SK-N-SH treated with all-trans-retinoic acid at 6 μM for 48 hours (cell line): ENCODE measurements at regions not wholly inside any gene's neighbourhood (a gene's known extent, or its start where the extent isn't known, plus 50 kb on each side); places are given as distances from the start of the nearest gene placed in this dataset.

ENCODE experiments used
- ATAC-seq: fragments of 200-7000 bp; cut with Tn5 transposase; 3 replicates; pipeline ENCODE4 v1.9.1; 2020; ENCODE audit warnings: mild to moderate bottlenecking, moderate library complexity
- ARNTL ChIP-seq: fragments of 450-650 bp; formaldehyde crosslinking; IDR thresholded peaks from 2 replicates; pipeline ENCODE4 v1.5.0; 2020; ENCODE audit warnings: low read depth, mild to moderate bottlenecking, moderate library complexity, borderline replicate concordance
- BACH2 ChIP-seq: fragments of 250-450 bp; sonication (Bioruptor Pico); IDR thresholded peaks from 2 replicates; pipeline ENCODE4 v1.9.0; 2021; ENCODE audit warnings: mild to moderate bottlenecking, borderline replicate concordance
- CSDC2 ChIP-seq: fragments of 250-450 bp; sonication (Bioruptor Pico); IDR thresholded peaks from 2 replicates; pipeline ENCODE4 v1.5.0; 2020; ENCODE audit warnings: mild to moderate bottlenecking, moderate library complexity
- ESRRG ChIP-seq: fragments of 250-450 bp; sonication (Bioruptor Pico); IDR thresholded peaks from 2 replicates; pipeline ENCODE4 v1.6.1; 2021; ENCODE audit warnings: mild to moderate bottlenecking
- GLIS3 ChIP-seq: fragments of 250-450 bp; sonication (Bioruptor Pico); IDR thresholded peaks from 2 replicates; pipeline ENCODE4 v1.5.0; 2020; ENCODE audit warnings: mild to moderate bottlenecking, moderate library complexity
- ISL1 ChIP-seq: fragments of 250-450 bp; sonication (Bioruptor Pico); IDR thresholded peaks from 2 replicates; pipeline ENCODE4 v2.1.2; 2022; ENCODE audit warnings: mild to moderate bottlenecking, moderate library complexity
- OSR1 ChIP-seq: fragments of 250-450 bp; sonication (Bioruptor Pico); IDR thresholded peaks from 2 replicates; pipeline ENCODE4 v1.8.0; 2022; ENCODE audit warnings: moderate library complexity, mild to moderate bottlenecking, inconsistent platforms
- PPARA ChIP-seq: fragments of 250-450 bp; sonication (Bioruptor Pico); IDR thresholded peaks from 2 replicates; pipeline ENCODE4 v1.5.0; 2020; ENCODE audit warnings: mild to moderate bottlenecking, borderline replicate concordance
- RARB ChIP-seq: fragments of 250-450 bp; sonication (Bioruptor Pico); IDR thresholded peaks from 2 replicates; pipeline ENCODE4 v1.8.0; 2021; ENCODE audit warnings: mild to moderate bottlenecking, moderate library complexity
- SNAI2 ChIP-seq: fragments of 250-450 bp; sonication (Bioruptor Pico); IDR thresholded peaks from 2 replicates; pipeline ENCODE4 v1.5.0; 2020; ENCODE audit warnings: mild to moderate bottlenecking, moderate library complexity
- TOX ChIP-seq: fragments of 250-450 bp; sonication (Bioruptor Pico); IDR thresholded peaks from 2 replicates; pipeline ENCODE4 v1.8.0; 2021; ENCODE audit warnings: mild to moderate bottlenecking, moderate library complexity, borderline replicate concordance
- ZC3H10 ChIP-seq: fragments of 250-450 bp; sonication (Bioruptor Pico); IDR thresholded peaks from 2 replicates; pipeline ENCODE4 v1.5.1; 2021; ENCODE audit warnings: mild to moderate bottlenecking, moderate library complexity
- ZFP3 ChIP-seq: fragments of 250-450 bp; sonication (Bioruptor Pico); IDR thresholded peaks from 2 replicates; pipeline ENCODE4 v1.5.0; 2020; ENCODE audit warnings: mild to moderate bottlenecking, moderate library complexity
- ZFP30 ChIP-seq: fragments of 450-650 bp; formaldehyde crosslinking; IDR thresholded peaks from 2 replicates; pipeline ENCODE4 v1.5.0; 2022; ENCODE audit warnings: mild to moderate bottlenecking, moderate library complexity
- ZNF565 ChIP-seq: fragments of 450-650 bp; formaldehyde crosslinking; conservative IDR thresholded peaks from 2 replicates; pipeline ENCODE4 v1.5.0; 2020; ENCODE audit warnings: low read depth, mild to moderate bottlenecking, moderate library complexity
- ZNF70 ChIP-seq: fragments of 450-650 bp; formaldehyde crosslinking; IDR thresholded peaks from 2 replicates; pipeline ENCODE4 v1.5.0; 2020; ENCODE audit warnings: mild to moderate bottlenecking, moderate library complexity
- ZNF8 ChIP-seq: fragments of 450-650 bp; formaldehyde crosslinking; IDR thresholded peaks from 2 replicates; pipeline ENCODE4 v1.5.0; 2020; ENCODE audit warnings: mild to moderate bottlenecking, moderate library complexity
- TF ChIP-seq, protein P1 (sequence below): fragments of 250-450 bp; sonication (Bioruptor Pico); IDR thresholded peaks from 2 replicates; pipeline ENCODE4 v1.5.0; 2020; ENCODE audit warnings: mild to moderate bottlenecking, moderate library complexity
- TF ChIP-seq, protein P2 (sequence below): fragments of 250-450 bp; sonication (Bioruptor Pico); IDR thresholded peaks from 2 replicates; pipeline ENCODE4 v1.5.1; 2020; ENCODE audit warnings: low read depth, mild to moderate bottlenecking, moderate library complexity
- TF ChIP-seq, protein P3 (sequence below): fragments of 250-450 bp; sonication (Bioruptor Pico); IDR thresholded peaks from 2 replicates; pipeline ENCODE4 v1.5.1; 2021; ENCODE audit warnings: mild to moderate bottlenecking, moderate library complexity
- TF ChIP-seq, protein P4 (sequence below): fragments of 250-450 bp; sonication (Bioruptor Pico); IDR thresholded peaks from 2 replicates; pipeline ENCODE4 v1.8.0; 2020; ENCODE audit warnings: mild to moderate bottlenecking, moderate library complexity, borderline replicate concordance
- TF ChIP-seq, protein P5 (sequence below): fragments of 250-450 bp; sonication (Bioruptor Pico); IDR thresholded peaks from 2 replicates; pipeline ENCODE4 v1.8.0; 2021; ENCODE audit warnings: low read depth, mild to moderate bottlenecking, moderate library complexity, borderline replicate concordance

DNA sequence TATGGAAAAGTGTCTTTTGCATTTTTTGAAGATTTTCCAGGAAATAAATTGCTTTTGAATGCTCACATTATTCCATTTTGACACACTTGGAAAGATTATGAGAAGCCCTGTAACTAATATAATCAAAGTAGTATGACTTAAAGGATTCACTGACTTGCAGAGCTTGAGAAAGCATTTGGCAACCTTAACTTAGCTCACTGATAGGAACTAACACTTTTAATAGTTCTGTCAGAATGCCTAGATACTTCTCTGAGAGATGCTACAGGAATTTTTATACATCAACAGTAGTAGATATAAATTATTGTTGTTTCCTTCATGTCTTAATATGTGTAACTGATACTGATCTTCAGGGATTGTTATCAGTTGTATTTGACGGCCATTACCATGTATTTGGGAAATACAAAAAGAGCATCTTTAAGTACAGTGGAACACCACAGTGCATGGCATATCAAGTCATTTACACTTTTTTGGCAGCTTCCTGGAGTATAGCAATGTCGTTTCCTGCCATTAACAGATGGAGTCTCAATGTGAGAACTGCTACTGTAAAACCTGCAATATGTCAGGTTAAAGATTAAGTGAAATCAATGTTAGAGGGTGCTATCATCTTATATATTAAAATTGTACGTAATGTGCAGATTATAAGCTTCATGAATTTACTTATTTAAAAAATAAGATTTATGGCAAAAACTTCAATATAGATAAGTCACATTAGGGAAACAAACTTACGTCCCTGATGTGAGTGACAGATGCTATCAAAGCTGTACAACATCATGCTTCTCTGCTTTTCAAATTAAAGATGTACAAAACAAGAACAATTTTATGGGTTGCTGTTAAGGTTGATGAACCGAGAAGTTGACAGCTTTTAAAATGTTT lies 1159.8 kb upstream of the MIR17HG start:
- no peak for ATAC-seq
- TF ChIP-seq ZNF70 (no peak), ISL1 (CRISPR knock-in tag) (no peak), TOX (CRISPR knock-in tag) (no peak), ZFP3 (CRISPR knock-in tag) (no peak), SNAI2 (CRISPR knock-in tag) (no peak), ZC3H10 (CRISPR knock-in tag) (no peak), CSDC2 (no peak), ZNF8 (CRISPR knock-in tag) (no peak), RARB (no peak), ZFP30 (no peak), GLIS3 (CRISPR knock-in tag) (no peak), ZNF565 (no peak), ARNTL (CRISPR knock-in tag) (no peak), BACH2 (CRISPR knock-in tag) (no peak), ESRRG (CRISPR knock-in tag) (no peak)
- TF ChIP-seq, protein P1, sequence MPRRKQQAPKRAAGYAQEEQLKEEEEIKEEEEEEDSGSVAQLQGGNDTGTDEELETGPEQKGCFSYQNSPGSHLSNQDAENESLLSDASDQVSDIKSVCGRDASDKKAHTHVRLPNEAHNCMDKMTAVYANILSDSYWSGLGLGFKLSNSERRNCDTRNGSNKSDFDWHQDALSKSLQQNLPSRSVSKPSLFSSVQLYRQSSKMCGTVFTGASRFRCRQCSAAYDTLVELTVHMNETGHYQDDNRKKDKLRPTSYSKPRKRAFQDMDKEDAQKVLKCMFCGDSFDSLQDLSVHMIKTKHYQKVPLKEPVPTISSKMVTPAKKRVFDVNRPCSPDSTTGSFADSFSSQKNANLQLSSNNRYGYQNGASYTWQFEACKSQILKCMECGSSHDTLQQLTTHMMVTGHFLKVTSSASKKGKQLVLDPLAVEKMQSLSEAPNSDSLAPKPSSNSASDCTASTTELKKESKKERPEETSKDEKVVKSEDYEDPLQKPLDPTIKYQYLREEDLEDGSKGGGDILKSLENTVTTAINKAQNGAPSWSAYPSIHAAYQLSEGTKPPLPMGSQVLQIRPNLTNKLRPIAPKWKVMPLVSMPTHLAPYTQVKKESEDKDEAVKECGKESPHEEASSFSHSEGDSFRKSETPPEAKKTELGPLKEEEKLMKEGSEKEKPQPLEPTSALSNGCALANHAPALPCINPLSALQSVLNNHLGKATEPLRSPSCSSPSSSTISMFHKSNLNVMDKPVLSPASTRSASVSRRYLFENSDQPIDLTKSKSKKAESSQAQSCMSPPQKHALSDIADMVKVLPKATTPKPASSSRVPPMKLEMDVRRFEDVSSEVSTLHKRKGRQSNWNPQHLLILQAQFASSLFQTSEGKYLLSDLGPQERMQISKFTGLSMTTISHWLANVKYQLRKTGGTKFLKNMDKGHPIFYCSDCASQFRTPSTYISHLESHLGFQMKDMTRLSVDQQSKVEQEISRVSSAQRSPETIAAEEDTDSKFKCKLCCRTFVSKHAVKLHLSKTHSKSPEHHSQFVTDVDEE (CRISPR knock-in tag) = no peak
- TF ChIP-seq, protein P2, sequence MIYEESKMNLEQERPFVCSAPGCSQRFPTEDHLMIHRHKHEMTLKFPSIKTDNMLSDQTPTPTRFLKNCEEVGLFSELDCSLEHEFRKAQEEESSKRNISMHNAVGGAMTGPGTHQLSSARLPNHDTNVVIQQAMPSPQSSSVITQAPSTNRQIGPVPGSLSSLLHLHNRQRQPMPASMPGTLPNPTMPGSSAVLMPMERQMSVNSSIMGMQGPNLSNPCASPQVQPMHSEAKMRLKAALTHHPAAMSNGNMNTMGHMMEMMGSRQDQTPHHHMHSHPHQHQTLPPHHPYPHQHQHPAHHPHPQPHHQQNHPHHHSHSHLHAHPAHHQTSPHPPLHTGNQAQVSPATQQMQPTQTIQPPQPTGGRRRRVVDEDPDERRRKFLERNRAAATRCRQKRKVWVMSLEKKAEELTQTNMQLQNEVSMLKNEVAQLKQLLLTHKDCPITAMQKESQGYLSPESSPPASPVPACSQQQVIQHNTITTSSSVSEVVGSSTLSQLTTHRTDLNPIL (CRISPR knock-in tag) = no peak
- TF ChIP-seq, protein P3, sequence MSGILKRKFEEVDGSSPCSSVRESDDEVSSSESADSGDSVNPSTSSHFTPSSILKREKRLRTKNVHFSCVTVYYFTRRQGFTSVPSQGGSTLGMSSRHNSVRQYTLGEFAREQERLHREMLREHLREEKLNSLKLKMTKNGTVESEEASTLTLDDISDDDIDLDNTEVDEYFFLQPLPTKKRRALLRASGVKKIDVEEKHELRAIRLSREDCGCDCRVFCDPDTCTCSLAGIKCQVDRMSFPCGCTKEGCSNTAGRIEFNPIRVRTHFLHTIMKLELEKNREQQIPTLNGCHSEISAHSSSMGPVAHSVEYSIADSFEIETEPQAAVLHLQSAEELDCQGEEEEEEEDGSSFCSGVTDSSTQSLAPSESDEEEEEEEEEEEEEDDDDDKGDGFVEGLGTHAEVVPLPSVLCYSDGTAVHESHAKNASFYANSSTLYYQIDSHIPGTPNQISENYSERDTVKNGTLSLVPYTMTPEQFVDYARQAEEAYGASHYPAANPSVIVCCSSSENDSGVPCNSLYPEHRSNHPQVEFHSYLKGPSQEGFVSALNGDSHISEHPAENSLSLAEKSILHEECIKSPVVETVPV = no peak
- TF ChIP-seq, protein P4, sequence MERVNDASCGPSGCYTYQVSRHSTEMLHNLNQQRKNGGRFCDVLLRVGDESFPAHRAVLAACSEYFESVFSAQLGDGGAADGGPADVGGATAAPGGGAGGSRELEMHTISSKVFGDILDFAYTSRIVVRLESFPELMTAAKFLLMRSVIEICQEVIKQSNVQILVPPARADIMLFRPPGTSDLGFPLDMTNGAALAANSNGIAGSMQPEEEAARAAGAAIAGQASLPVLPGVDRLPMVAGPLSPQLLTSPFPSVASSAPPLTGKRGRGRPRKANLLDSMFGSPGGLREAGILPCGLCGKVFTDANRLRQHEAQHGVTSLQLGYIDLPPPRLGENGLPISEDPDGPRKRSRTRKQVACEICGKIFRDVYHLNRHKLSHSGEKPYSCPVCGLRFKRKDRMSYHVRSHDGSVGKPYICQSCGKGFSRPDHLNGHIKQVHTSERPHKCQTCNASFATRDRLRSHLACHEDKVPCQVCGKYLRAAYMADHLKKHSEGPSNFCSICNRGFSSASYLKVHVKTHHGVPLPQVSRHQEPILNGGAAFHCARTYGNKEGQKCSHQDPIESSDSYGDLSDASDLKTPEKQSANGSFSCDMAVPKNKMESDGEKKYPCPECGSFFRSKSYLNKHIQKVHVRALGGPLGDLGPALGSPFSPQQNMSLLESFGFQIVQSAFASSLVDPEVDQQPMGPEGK = no peak
- TF ChIP-seq, protein P5, sequence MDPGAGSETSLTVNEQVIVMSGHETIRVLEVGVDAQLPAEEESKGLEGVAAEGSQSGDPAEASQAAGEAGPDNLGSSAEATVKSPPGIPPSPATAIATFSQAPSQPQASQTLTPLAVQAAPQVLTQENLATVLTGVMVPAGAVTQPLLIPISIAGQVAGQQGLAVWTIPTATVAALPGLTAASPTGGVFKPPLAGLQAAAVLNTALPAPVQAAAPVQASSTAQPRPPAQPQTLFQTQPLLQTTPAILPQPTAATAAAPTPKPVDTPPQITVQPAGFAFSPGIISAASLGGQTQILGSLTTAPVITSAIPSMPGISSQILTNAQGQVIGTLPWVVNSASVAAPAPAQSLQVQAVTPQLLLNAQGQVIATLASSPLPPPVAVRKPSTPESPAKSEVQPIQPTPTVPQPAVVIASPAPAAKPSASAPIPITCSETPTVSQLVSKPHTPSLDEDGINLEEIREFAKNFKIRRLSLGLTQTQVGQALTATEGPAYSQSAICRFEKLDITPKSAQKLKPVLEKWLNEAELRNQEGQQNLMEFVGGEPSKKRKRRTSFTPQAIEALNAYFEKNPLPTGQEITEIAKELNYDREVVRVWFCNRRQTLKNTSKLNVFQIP (CRISPR knock-in tag) = no peak
- TF ChIP-seq, all 23 proteins: peak for 0

DNA sequence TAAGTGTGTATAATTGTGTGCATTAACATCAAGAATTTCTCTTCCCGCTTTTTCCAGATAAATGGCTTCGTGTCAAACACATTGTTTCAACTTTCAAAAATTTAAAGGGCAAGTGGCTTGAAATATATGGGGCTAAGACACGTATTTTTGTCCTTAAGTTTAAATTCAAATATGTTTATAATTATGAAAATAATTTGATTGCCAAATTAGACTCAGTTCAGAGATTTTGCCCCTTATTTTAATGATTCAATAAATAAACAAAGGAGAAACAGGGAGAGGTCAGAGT lies 1159.2 kb upstream of the MIR17HG start:
- no peak for ATAC-seq
- TF ChIP-seq, protein P3 = no peak
- TF ChIP-seq ZC3H10 (CRISPR knock-in tag) = no peak
- TF ChIP-seq CSDC2 = no peak
- no peak for TF ChIP-seq OSR1
- TF ChIP-seq ZFP3 (CRISPR knock-in tag) = no peak
- no peak for TF ChIP-seq PPARA (CRISPR knock-in tag)
- no peak for TF ChIP-seq TOX (CRISPR knock-in tag)
- TF ChIP-seq, protein P2 (CRISPR knock-in tag) = no peak
- TF ChIP-seq, protein P1 (CRISPR knock-in tag) = no peak
- TF ChIP-seq ESRRG (CRISPR knock-in tag) = no peak
- no peak for TF ChIP-seq ZNF70
- TF ChIP-seq ZNF8 (CRISPR knock-in tag) = no peak
- TF ChIP-seq, protein P5 (CRISPR knock-in tag) = no peak
- TF ChIP-seq ZFP30 = no peak
